ENCODE measurements at regions not wholly inside any gene's neighbourhood (a gene's known extent, or its start where the extent isn't known, plus 50 kb on each side); places are given as distances from the start of the nearest gene placed in this dataset.

GRCh38 chr3:120850381-120851295 lies 57.4 kb upstream of the STXBP5L start:
- TF ChIP-seq CTCF (IDR thresholded peaks at IDR 0.05), result no peak
- POLR2A ChIA-PET, result no interaction called here
- H3K9me3 Mint-ChIP-seq, result no peaks in the 10 kb centered on the region
- no peaks in the 10 kb centered on the region for H3K36me3 Mint-ChIP-seq (ENCODE audit: low read depth)
- intact Hi-C loops (cut with micrococcal nuclease), result no loop called here
- DNase-seq (no peak), ATAC-seq (no peak)
- CTCF ChIA-PET, result no interaction called here
- no peak overlapping the region for H3K4me3 Mint-ChIP-seq
- no peaks in the 10 kb centered on the region for H3K4me1 Mint-ChIP-seq (ENCODE audit: low read depth)
- peaks cover 10% of the 10 kb centered on the region for H3K27me3 Mint-ChIP-seq
- H3K27ac Mint-ChIP-seq, result no peak overlapping the region

GRCh38 chr3:120852412-120852811 lies 55.6 kb upstream of the STXBP5L start:
- H3K4me3 Mint-ChIP-seq, result no peak overlapping the region
- H3K27ac Mint-ChIP-seq, result no peak overlapping the region
- ATAC-seq (no peak), DNase-seq (no peak)
- POLR2A ChIA-PET, result no interaction called here
- no peak for TF ChIP-seq CTCF (IDR thresholded peaks at IDR 0.05)
- intact Hi-C loops (cut with micrococcal nuclease), result no loop called here
- CTCF ChIA-PET, result no interaction called here
- no peaks in the 10 kb centered on the region for H3K4me1 Mint-ChIP-seq (ENCODE audit: low read depth)
- H3K27me3 Mint-ChIP-seq, result peaks cover 5% of the 10 kb centered on the region
- H3K36me3 Mint-ChIP-seq (ENCODE audit: low read depth), result no peaks in the 10 kb centered on the region
- no peaks in the 10 kb centered on the region for H3K9me3 Mint-ChIP-seq

- Mint-ChIP-seq H3K9me3 (no peaks in the 10 kb centered on the region), H3K4me1 (ENCODE audit: low read depth) (no peaks in the 10 kb centered on the region), H3K36me3 (ENCODE audit: low read depth) (no peaks in the 10 kb centered on the region), H3K27me3 (peaks cover 4% of the 10 kb centered on the region), H3K4me3 (no peak overlapping the region), H3K27ac (no peak overlapping the region)
- intact Hi-C loops (cut with micrococcal nuclease), result no loop called here
- ChIA-PET POLR2A (no interaction called here), CTCF (no interaction called here)
- ATAC-seq (no peak), DNase-seq (no peak)
- TF ChIP-seq CTCF (IDR thresholded peaks at IDR 0.05), result no peak
These were observed 54.6 kb upstream of the STXBP5L start for GRCh38 chr3:120853416-120853815.

- Mint-ChIP-seq H3K27ac (no peak overlapping the region), H3K36me3 (ENCODE audit: low read depth) (no peaks in the 10 kb centered on the region), H3K4me3 (no peak overlapping the region), H3K9me3 (no peaks in the 10 kb centered on the region), H3K4me1 (ENCODE audit: low read depth) (no peaks in the 10 kb centered on the region), H3K27me3 (peaks cover 5% of the 10 kb centered on the region)
- POLR2A ChIA-PET, result no interaction called here
- CTCF ChIA-PET, result interaction anchor here (0.8 to 1.1 kb wide), 2 partner anchors 60 to 296 kb away, joined by 3 read pairs; no protein-coding TSS in a partner anchor
- TF ChIP-seq CTCF (IDR thresholded peaks at IDR 0.05), result no peak
- intact Hi-C loops (cut with micrococcal nuclease), result no loop called here
- ATAC-seq, result no peak
- DNase-seq, result no peak
These were observed 53.0 kb upstream of the STXBP5L start for GRCh38 chr3:120854908-120855526.

Measured in activated CD8-positive, alpha-beta T cell treated with anti-CD3 and anti-CD28 coated beads for 36 hours (primary cell).